HEK293T (cell line): ENCODE measurements at regions not wholly inside any gene's neighbourhood (a gene's known extent, or its start where the extent isn't known, plus 50 kb on each side); places are given as distances from the start of the nearest gene placed in this dataset.

Experiments used
- ARNT ChIP-seq: fragments of 450-650 bp; IDR thresholded peaks from 2 replicates; pipeline ENCODE4 v1.6.1; 2017; ENCODE audit warnings: mild to moderate bottlenecking
- CTBP1 ChIP-seq: fragments of 450-650 bp; IDR thresholded peaks from 2 replicates; pipeline ENCODE4 v1.6.1; 2016; ENCODE audit warnings: borderline replicate concordance
- FOXA1 ChIP-seq: fragments of 450-650 bp; IDR thresholded peaks from 2 replicates; pipeline ENCODE4 v1.6.1; 2016; ENCODE audit warnings: mild to moderate bottlenecking
- FOXK2 ChIP-seq: fragments of 450-650 bp; IDR thresholded peaks from 2 replicates; pipeline ENCODE4 v1.6.1; 2016; ENCODE audit warnings: mild to moderate bottlenecking
- FOXM1 ChIP-seq: fragments of 450-650 bp; IDR thresholded peaks from 2 replicates; pipeline ENCODE4 v1.6.1; 2017; ENCODE audit warnings: mild to moderate bottlenecking, borderline replicate concordance
- HDGF ChIP-seq: fragments of 450-650 bp; IDR thresholded peaks from 2 replicates; pipeline ENCODE4 v1.6.1; 2017; ENCODE audit warnings: antibody characterized with exemption, borderline replicate concordance
- L3MBTL2 ChIP-seq: fragments of 450-650 bp; conservative IDR thresholded peaks from 2 replicates; pipeline ENCODE4 v1.6.1; 2016; ENCODE audit warnings: mild to moderate bottlenecking
- LEF1 ChIP-seq: fragments of 450-650 bp; IDR thresholded peaks from 2 replicates; pipeline ENCODE4 v1.6.1; 2017; ENCODE audit warnings: mild to moderate bottlenecking, borderline replicate concordance
- NFRKB ChIP-seq: fragments of 450-650 bp; IDR thresholded peaks from 2 replicates; pipeline ENCODE4 v1.6.1; 2016; ENCODE audit warnings: mild to moderate bottlenecking, moderate library complexity
- PKNOX1 ChIP-seq: fragments of 450-650 bp; IDR thresholded peaks from 2 replicates; pipeline ENCODE4 v1.6.1; 2016
- SP1 ChIP-seq: fragments of 450-650 bp; IDR thresholded peaks from 2 replicates; pipeline ENCODE4 v1.6.1; 2017
- SUZ12 ChIP-seq: fragments of 450-650 bp; IDR thresholded peaks from 2 replicates; pipeline ENCODE4 v1.6.1; 2016; ENCODE audit warnings: mild to moderate bottlenecking
- TARDBP ChIP-seq: fragments of 450-650 bp; IDR thresholded peaks from 2 replicates; pipeline ENCODE4 v1.6.1; 2016
- ZNF384 ChIP-seq: fragments of 450-650 bp; IDR thresholded peaks from 2 replicates; pipeline ENCODE4 v1.6.1; 2016

DNA sequence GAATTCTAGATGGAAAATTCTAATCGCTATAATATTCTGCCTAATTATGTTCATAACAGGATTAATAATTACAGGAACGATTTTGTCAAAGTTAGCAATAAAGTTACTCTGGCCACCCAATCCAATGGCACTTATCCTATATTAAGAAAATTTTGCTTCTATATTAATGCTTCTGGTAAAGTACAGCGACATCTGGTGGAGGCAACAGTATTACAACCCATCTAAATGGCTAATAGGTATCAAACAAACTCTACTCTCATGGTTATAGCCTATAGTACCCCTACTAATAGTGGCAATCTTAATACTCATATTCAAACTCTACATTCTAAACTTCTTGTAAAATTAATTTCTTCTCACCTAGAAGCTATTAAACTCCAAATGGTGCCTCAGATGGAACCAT is 1084.7 kb upstream of the LRRTM1 start:
- TF ChIP-seq SUZ12 (no peak), PKNOX1 (no peak), L3MBTL2 (no peak), NFRKB (no peak), SP1 (no peak), ARNT (no peak), CTBP1 (no peak), LEF1 (no peak), HDGF (no peak), FOXK2 (no peak), TARDBP (no peak), FOXA1 (no peak), FOXM1 (no peak), ZNF384 (no peak)
